NCI-H524 treated with DMSO at 0.1 percent for 48 hours (cell line): ENCODE measurements at regions not wholly inside any gene's neighbourhood (a gene's known extent, or its start where the extent isn't known, plus 50 kb on each side); places are given as distances from the start of the nearest gene placed in this dataset.

ENCODE experiments used
- DNase-seq: peaks from one replicate; lab custom pipeline; 2025; lab: John Stamatoyannopoulos, UW

- no peak for DNase-seq
Observed at GRCh38 chr3:102112704-102113230, 263.5 kb downstream of the NFKBIZ start.

- DNase-seq = no peak
Observed at GRCh38 chr3:102113421-102114041, 264.2 kb downstream of the NFKBIZ start.

- no peak for DNase-seq
Observed at GRCh38 chr3:102114264-102114979, 265.1 kb downstream of the NFKBIZ start.

- DNase-seq = no peak
Observed at GRCh38 chr3:102122527-102122926, 273.2 kb downstream of the NFKBIZ start.

- no peak for DNase-seq
Observed at GRCh38 chr3:102123590-102124190, 274.4 kb downstream of the NFKBIZ start.

GRCh38 chr3:102124282-102124681 lies 275.0 kb downstream of the NFKBIZ start:
- DNase-seq = no peak

- no peak for DNase-seq
Observed at GRCh38 chr3:102124704-102125103, 275.4 kb downstream of the NFKBIZ start.

- DNase-seq = no peak
Observed at GRCh38 chr3:102125197-102125993, 276.1 kb downstream of the NFKBIZ start.

- no peak for DNase-seq
Observed at GRCh38 chr3:102125994-102126368, 276.7 kb downstream of the NFKBIZ start.

GRCh38 chr3:102129760-102130608 lies 280.7 kb downstream of the NFKBIZ start:
- DNase-seq = no peak

- DNase-seq = no peak
Observed at GRCh38 chr3:102132370-102132769, 283.1 kb downstream of the NFKBIZ start.

- no peak for DNase-seq
Observed at GRCh38 chr3:102133376-102133775, 284.1 kb downstream of the NFKBIZ start.

GRCh38 chr3:102135316-102135715 lies 286.0 kb downstream of the NFKBIZ start:
- no peak for DNase-seq

GRCh38 chr3:102136183-102136582 lies 286.9 kb downstream of the NFKBIZ start:
- DNase-seq = no peak

GRCh38 chr3:102140116-102140515 lies 290.8 kb downstream of the NFKBIZ start:
- no peak for DNase-seq

GRCh38 chr3:102141096-102141927 lies 292.0 kb downstream of the NFKBIZ start:
- no peak for DNase-seq

- no peak for DNase-seq
Observed at GRCh38 chr3:102141928-102142239, 292.6 kb downstream of the NFKBIZ start.

GRCh38 chr3:102142379-102143060 lies 292.3 kb upstream of the ZPLD1 start:
- DNase-seq = no peak

GRCh38 chr3:102143536-102143935 lies 291.3 kb upstream of the ZPLD1 start:
- DNase-seq = no peak

GRCh38 chr3:102144063-102144462 lies 290.8 kb upstream of the ZPLD1 start:
- DNase-seq = no peak
